GM19395 (cell line): ENCODE measurements at regions not wholly inside any gene's neighbourhood (a gene's known extent, or its start where the extent isn't known, plus 50 kb on each side); places are given as distances from the start of the nearest gene placed in this dataset.
"Not testable (repeated sequence)": the region's sequence is repeated elsewhere in the genome, so short reads cannot be mapped to it uniquely, and the experiment has no call there.

Experiments
- ATAC-seq: cut with Tn5 transposase; IDR thresholded peaks from one replicate; pipeline ENCODE4 v1.9.1; 2021; ENCODE audit warnings: mild to moderate bottlenecking, moderate library complexity; ENCODE audit not compliant: unreplicated experiment

DNA sequence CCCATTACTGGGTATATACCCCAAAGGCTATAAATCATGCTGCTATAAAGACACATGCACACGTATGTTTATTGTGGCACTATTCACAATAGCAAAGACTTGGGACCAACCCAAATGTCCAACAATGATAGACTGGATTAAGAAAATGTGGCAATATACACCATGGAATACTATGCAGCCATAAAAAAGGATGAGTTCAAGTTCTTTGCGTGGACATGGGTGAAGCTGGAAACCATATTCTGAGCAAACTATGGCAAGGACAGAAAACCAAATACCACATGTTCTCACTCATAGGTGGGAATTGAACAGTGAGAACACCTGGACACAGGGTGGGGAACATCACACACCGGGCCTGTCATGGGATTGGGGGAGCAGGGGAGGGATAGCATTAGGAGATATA, 54.4 kb upstream of the MUCL1 start:
- not testable (repeated sequence) for ATAC-seq

DNA sequence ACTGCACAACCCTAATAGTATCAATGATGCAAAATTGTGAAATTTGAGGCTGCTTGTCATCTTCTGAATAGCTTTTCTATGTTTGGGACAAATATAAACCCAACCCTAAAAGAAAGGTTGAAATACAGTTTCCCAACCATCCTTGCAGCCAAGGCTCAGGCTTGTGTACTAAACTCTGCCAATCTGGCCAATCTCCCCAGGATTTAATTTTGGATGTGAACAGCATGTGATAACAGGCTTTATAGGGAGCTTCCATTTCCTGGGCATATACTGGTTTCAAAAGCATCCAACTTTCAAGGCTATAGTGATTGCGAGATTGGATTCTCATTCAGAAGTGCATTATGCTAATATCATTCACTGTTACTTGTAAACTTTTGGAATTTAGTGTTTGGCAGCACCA, 55.7 kb upstream of the MUCL1 start:
- ATAC-seq = no peak

GRCh38 chr12:54796991-54797390, 57.3 kb upstream of the MUCL1 start:
- ATAC-seq = no peak

DNA sequence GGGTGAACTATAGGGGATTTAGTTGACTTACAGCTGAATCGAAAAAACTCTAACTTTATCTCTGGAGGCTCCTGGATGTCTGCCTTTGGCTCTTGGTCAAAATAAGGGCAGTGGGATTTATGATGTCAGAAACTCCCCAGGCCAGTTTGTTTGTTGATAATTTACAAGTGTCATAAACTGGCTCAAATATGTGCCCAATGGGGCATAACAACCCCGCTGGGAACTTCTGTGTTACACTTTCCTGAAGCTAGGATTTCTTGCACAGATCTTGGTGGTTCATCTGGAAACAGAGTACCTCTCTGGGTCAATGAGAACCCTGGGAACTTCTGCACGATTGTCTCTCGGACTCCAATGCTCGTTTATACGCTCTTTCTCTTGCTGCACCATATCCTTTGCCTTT, 58.7 kb upstream of the MUCL1 start:
- no peak for ATAC-seq

GRCh38 chr12:54786081-54786480, 68.2 kb upstream of the MUCL1 start:
- ATAC-seq = no peak

DNA sequence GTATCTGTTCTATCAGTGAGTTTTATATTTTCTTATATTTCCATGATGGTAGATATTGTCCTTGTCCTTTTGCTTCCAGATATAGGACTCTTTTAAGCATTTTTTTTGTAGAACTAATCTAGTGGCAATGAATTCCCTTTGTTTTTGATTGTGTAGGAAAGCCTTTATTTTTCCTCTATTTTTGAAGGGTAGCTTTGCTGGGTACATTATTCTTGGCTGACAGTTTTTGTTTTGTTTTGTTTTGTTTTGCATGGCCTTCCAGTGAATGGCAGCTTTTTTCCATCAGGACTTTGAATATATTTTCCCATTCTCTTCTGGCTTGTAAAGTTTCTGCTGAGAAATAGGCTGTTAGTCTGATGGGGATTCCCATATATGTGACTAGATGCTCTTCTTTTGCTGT, 70.2 kb upstream of the MUCL1 start:
- no peak for ATAC-seq

- ATAC-seq = not testable (repeated sequence)
These were observed 77.3 kb upstream of the MUCL1 start for GRCh38 chr12:54777031-54777430.

GRCh38 chr12:54773593-54773992, 80.7 kb upstream of the MUCL1 start:
- ATAC-seq = no peak

DNA sequence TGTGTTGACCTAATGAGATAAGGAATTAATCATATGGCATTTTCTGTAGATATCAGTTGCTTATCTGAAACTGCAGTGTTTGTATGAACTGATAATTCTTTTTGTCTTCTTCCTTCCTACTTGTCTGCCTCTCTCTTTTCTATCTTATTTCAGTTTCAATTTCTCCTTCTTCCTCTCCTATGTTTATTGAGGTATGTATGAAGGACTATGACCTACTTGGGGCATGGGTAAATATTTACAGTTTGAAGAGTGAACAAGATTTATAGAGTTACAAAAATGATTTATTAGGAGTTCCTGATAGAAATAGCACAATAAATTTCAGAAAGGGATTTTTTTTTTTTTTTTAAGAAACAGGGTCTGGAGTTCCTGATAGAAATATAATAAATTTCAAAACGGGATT, 88.7 kb upstream of the MUCL1 start:
- ATAC-seq = no peak

DNA sequence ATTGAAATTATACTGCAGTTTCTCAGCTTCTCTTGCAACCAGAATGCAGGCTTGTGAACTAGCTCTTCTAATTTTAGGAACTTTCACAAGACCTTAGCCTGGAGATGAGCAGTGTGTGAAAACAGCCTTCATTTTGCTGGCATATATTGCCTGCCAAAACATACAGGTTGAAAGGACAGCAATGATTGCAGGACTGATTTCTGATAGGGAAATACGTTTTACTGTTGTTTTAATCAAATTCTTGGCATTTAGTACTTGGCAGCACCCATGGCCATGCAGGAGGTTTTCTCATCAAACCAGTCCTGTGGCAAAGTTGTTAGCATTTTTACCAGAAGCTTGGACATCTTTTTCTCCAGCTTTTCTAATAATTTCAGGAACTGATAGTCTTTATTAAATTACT, 91.9 kb upstream of the MUCL1 start:
- no peak for ATAC-seq

DNA sequence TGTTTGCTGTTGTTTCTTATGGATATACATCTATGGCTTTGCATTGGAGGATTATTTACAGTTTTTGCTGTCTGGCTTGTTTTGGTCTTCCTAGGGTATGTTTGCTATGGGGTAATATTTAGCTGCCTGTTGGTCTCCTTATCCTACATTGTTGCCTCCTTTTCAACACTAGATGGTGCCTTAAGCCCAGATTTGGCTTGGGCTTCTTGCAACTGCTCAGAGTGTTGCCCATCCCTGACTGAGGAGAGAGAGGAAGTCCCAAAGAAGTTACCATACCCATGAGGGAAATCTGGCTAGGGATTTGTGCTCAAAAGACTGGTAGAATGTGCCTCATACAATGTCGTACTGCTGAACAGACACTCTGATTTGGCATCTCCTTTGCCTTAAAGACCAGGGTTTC, 94.6 kb upstream of the MUCL1 start:
- ATAC-seq = peak; percentile 63

DNA sequence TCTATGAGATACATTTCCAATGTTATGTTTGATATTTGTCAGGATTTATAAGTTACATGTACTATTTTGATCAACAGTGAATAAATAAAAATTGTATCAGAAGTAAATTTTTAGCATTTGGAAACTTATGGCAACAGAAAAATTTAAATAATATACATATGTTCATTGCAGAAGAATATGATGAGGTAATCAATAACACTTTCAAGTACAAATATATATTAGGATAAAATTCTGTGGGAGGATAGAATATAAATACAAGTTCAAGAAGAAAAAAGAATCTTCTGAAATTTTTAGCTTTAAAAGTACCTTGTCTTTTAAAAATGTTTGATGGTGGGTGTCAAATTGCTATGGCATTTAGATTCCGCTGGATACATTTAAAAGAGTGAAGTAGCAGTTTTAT, 102.8 kb upstream of the MUCL1 start:
- no peak for ATAC-seq

DNA sequence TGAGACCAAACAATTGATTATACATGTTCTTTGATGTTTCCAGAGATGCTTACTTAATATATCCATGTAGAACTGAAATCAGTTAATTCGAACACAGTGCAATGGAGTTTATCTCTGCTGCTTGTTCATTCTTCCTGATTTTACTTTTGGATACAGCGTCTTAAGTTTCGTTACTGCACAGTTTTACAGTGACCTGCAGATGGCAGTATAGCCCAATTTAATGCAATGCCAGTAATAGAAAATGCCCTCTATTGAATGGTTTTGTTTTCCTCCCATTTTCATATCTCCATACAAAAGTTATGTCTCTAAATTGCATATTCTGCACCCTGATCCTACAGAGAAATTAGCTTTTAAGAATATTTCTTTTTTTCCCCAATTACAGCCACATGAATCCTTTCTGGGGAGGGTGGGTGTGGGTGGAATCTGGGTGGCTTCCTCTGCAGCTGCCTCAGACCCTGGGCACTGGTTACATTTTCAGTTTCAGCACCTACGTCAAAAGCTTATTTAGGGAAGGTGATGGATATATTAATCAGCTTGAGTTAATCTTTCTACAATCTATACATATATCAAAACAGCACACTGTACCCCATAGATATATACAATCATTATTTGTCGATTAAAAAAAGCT, 101.1 kb upstream of the DCD start:
- peak; percentile 72 for ATAC-seq

DNA sequence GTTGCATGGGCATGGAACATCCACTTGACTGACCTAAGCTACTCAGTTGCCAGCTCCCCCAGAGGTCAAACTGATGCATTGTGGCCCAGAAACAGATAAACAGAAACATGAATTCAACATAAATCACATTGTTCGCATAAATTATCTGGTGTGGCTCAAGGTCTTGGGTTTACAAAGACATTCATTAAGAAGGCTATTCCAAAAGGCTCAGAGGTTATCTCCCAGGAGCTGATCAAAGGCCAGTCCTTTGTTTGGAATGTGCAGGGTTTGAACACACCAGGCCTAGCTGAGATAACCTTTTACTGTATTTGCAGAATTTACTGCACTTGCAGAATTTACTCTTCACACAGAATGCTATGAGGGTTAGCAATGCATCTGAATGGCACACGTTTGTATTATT, 96.4 kb upstream of the DCD start:
- no peak for ATAC-seq

DNA sequence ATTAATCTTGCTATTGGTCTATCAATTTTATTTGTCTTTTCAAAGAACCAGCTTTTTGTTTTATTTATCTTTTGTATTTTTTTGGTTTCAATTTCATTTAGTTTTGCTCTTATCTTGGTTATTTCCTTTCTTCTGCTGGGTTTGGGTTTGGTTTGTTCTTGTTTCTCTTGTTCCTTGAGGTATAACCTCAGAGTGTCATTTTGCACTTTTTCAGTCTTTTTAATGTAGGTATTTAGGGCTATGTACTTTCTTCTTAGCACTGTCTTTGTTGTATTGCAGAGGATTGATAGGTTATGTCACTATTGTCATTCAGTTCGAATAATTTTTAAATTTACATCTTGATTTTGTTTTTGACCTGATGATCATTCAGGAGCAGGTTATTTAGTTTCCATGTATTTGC, 92.7 kb upstream of the DCD start:
- no peak for ATAC-seq

DNA sequence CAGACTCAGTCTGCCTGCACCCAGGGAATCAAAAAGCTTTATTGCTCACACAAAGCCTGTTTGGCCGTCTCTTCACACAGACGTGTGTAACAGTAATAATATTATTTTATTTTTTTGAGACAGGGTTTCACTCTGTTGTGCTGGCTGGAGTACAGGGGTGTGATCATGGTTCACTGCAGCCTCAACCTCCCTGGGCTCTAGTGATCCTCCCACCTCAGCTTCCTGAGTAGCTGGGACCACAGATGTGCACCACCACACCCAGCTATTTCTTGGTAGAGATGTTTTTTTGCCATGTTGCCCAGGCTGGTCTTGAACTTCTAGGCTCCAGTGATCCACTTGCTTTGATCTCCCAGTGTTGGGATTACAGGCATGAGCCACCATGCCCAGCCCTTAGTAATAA, 88.4 kb upstream of the DCD start:
- no peak for ATAC-seq

DNA sequence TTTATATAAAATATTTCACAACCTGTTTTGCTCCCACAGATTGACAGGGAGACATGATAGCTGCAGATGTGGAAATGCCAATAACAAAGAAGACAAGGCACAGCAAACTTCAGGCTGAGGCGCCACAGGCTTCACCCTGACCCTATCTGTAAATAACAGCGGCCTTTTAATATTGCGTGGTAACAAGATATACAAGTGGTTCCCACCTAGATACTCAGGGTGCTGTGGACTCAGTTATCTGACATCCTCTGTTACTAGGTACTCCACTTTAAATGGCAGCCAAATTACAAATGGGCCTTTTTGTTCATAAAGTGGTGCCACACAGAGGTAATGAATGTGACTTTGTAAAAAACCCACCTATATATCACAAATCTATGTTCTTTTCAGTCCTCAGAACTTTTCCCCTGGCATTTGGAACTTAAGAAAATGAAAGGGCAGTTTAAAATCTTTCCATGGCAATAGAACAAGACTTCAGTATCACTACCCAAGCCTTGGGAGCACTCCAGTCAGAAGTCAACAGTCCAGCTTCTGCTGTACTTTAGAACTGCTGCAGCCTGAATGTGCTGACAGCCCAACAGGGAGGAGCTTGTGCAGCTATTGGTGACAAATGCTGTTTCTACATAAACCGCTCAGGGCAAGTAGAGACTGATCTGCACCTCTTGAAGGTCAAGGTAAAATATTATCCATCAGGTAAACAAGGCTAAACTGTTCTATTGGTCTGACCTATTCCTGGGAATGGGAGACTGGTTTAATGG, 86.2 kb upstream of the DCD start:
- ATAC-seq = no peak

GRCh38 chr12:54725233-54725843, 77.2 kb upstream of the DCD start:
- ATAC-seq = no peak

GRCh38 chr12:54723379-54724256, 75.5 kb upstream of the DCD start:
- peak; percentile 80 for ATAC-seq

DNA sequence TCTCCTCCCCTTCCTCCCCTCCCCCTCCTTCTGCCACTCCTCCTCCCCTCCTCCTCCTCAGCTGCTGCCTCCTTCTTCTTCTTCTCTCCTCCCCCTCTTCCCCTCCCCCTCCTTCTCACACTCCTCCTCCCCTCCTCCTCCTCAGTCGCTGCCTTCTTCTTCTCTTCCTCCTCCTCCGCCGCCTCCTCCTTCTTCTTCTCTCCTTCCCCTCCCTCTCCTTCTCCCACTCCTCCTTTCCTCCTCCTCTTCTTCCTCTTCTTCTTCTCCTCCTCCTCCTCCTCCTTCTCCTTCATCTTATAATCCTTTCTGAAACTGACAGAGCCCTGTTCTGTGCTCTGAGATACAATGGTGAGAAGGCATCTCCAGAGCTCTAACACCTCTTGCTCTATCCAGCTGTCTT, 73.1 kb upstream of the DCD start:
- ATAC-seq = no peak

DNA sequence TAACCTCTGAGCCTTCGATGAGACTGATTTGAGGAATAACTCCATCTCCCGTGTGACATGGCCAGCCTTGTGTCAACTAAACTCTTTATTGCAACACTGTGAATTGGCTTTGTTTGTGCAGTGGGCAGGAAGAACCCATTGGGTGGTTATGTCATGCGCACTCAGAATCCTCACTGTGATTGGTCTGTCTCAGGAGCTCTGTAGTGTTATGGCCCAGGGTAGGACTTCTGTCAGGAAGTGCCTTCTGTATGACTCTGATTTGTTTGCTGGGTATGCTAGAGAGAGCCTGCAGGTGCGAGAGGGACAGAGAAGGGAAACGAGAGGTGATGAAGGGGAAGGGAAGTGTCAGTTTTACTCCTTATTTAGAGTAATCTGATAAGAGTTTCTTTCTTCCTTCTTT, 71.5 kb upstream of the DCD start:
- no peak for ATAC-seq
